NT2/D1 (cell line): ENCODE measurements at regions not wholly inside any gene's neighbourhood (a gene's known extent, or its start where the extent isn't known, plus 50 kb on each side); places are given as distances from the start of the nearest gene placed in this dataset.

Experiments
- YY1 ChIP-seq: IDR thresholded peaks from 2 replicates; pipeline ENCODE4 v1.6.1; 2011; ENCODE audit not compliant: insufficient read length, insufficient read depth
- ZNF274 ChIP-seq: IDR thresholded peaks from 2 replicates; pipeline ENCODE4 v1.6.1; 2011; ENCODE audit warnings: mild to moderate bottlenecking, low read depth, low read length

GRCh38 chr2:180508458-180508857 lies 471.9 kb upstream of the UBE2E3 start:
- TF ChIP-seq ZNF274 (no peak), YY1 (no peak)
